K562 (cell line): ENCODE measurements at regions not wholly inside any gene's neighbourhood (a gene's known extent, or its start where the extent isn't known, plus 50 kb on each side); places are given as distances from the start of the nearest gene placed in this dataset.

Experiments
- ATAC-seq: fragments of 200-7000 bp; cut with Tn5 transposase; 3 replicates; pipeline ENCODE4 v1.9.1; 2020; ENCODE audit warnings: moderate library complexity
- BruUV-seq: library from RNA; stranded (reverse); fragments of 400-500 nt; replicated peaks from 2 replicates; lab custom pipeline; 2021; lab: Mats Ljungman, UMichigan
- CTCF ChIA-PET: fragments of 300-600 bp; formaldehyde crosslinking; extraction: SDS; loops from one replicate; lab custom pipeline; 2021; ENCODE audit warnings: low intra/inter-chr PET ratio; lab: Yijun Ruan, JAX
- POLR2A ChIA-PET: fragments of 300-600, 350-650 bp; sonication (Branson Sonifier 250); formaldehyde crosslinking; extraction: SDS; loops from one replicate; lab custom pipeline; 2021; ENCODE audit warnings: antibody characterized with exemption, inconsistent platforms; lab: Yijun Ruan, JAX
- DNase-seq, 4 experiments: peaks; one replicate each; pipeline versions ENCODE4 v3.0.0 to v3.0.0-alpha.2; 2011 to 2018; ENCODE audit warnings: low spot score in 3 of 4, mixed read lengths in 3 of 4; ENCODE audit errors: extremely low read depth in 1 of 4
- FAIRE-seq: peaks from 2 replicates; lab custom pipeline; 2011; peaks lifted over from hg19 to GRCh38; lab: Jason Lieb, UNC
- H2AFZ ChIP-seq: 2 replicates; pipeline ENCODE4 v1.6.0; 2011; ENCODE audit warnings: low read depth, low read length, control low read depth, inconsistent platforms
- H3K27ac ChIP-seq: fragments of 200-600 bp; 3 replicates; pipeline ENCODE4 v1.8.0; 2011; ENCODE audit warnings: low read depth, mild to moderate bottlenecking, control low read depth, inconsistent platforms, low read length, moderate library complexity, mixed read lengths; ENCODE audit errors: extremely low read depth
- H3K27me3 ChIP-seq, 2 experiments: fragments of 300-600 bp in 1 of 2; 2 replicates in 1 of 2; 3 replicates in 1 of 2; pipeline versions ENCODE4 v1.6.0 to v1.8.0; 2011; ENCODE audit warnings: inconsistent platforms in 2 of 2, low read length in 2 of 2, mild to moderate bottlenecking in 1 of 2, mixed read lengths in 1 of 2, moderate library complexity in 1 of 2; ENCODE audit not compliant: control insufficient read depth in 2 of 2, insufficient read depth in 2 of 2
- H3K36me3 ChIP-seq: fragments of 300-600 bp; 3 replicates; pipeline ENCODE4 v1.8.0; 2011; ENCODE audit warnings: mild to moderate bottlenecking, low read length, inconsistent platforms; ENCODE audit not compliant: control insufficient read depth, insufficient read depth
- H3K4me1 ChIP-seq, 2 experiments: fragments of 200-600 bp in 1 of 2; replicated peaks in 1 of 2; 2 replicates in 1 of 2; 3 replicates in 1 of 2; pipeline versions ENCODE4 v1.5.1 to v1.8.0; 2011; ENCODE audit warnings: inconsistent platforms in 2 of 2, low read length in 2 of 2, mild to moderate bottlenecking in 1 of 2, mixed read lengths in 1 of 2, moderate library complexity in 1 of 2; ENCODE audit not compliant: control insufficient read depth in 2 of 2, insufficient read depth in 2 of 2
- H3K4me2 ChIP-seq: 2 replicates; pipeline ENCODE4 v1.6.1; 2011; ENCODE audit warnings: low read length, control low read depth, inconsistent platforms, mixed read lengths; ENCODE audit not compliant: insufficient read depth
- H3K4me3 ChIP-seq: fragments of 200-600 bp; sonication (generic), shearing (Covaris generic); 2 replicates; pipeline ENCODE4 v1.5.1; 2016; ENCODE audit warnings: control low read depth, inconsistent platforms
- H3K79me2 ChIP-seq: fragments of 200-600 bp; 3 replicates; pipeline ENCODE4 v1.8.0; 2011; ENCODE audit warnings: low read length, inconsistent platforms; ENCODE audit not compliant: control insufficient read depth, insufficient read depth
- H3K9ac ChIP-seq, 2 experiments: 2 replicates each; pipeline versions ENCODE4 v1.6.0 to v1.6.1; 2011; ENCODE audit warnings: low read depth in 2 of 2, low read length in 2 of 2, control low read depth in 1 of 2, inconsistent platforms in 1 of 2, mild to moderate bottlenecking in 1 of 2, mixed read lengths in 1 of 2; ENCODE audit not compliant: insufficient read depth in 1 of 2
- H3K9me1 ChIP-seq: one replicate; pipeline ENCODE4 v1.6.0; 2011; ENCODE audit warnings: inconsistent platforms, mild to moderate bottlenecking, low read length, moderate library complexity; ENCODE audit not compliant: control insufficient read depth, insufficient read depth
- H3K9me3 ChIP-seq: replicated peaks from 2 replicates; pipeline ENCODE4 v1.5.1; 2011; ENCODE audit warnings: low read depth, low read length, inconsistent platforms; ENCODE audit not compliant: control insufficient read depth, insufficient read depth
- H4K20me1 ChIP-seq: replicated peaks from 2 replicates; pipeline ENCODE4 v1.6.1; 2011; ENCODE audit warnings: low read length, inconsistent platforms, mixed read lengths; ENCODE audit not compliant: control insufficient read depth, insufficient read depth
- CHD2 ChIP-seq: IDR thresholded peaks from 2 replicates; pipeline ENCODE4 v1.6.1; 2011; ENCODE audit warnings: low read depth, low read length
- COPS2 ChIP-seq: fragments of 450-650 bp; conservative IDR thresholded peaks from 2 replicates; pipeline ENCODE4 v1.6.1; 2016; ENCODE audit warnings: mild to moderate bottlenecking, moderate library complexity
- CTCFL ChIP-seq: IDR thresholded peaks from 2 replicates; pipeline ENCODE4 v1.6.1; 2011; ENCODE audit warnings: borderline replicate concordance, low read depth, mild to moderate bottlenecking, moderate library complexity, low read length; ENCODE audit not compliant: insufficient read depth, poor library complexity, severe bottlenecking
- DNMT1 ChIP-seq: fragments of 450-650 bp; IDR thresholded peaks from 2 replicates; pipeline ENCODE4 v1.6.1; 2016; ENCODE audit warnings: antibody characterized with exemption, mild to moderate bottlenecking
- EGR1 ChIP-seq: fragments of 450-650 bp; conservative IDR thresholded peaks from 2 replicates; pipeline ENCODE4 v1.6.1; 2017; ENCODE audit warnings: mild to moderate bottlenecking
- EZH2 ChIP-seq: IDR thresholded peaks from 2 replicates; pipeline ENCODE4 v1.6.1; 2012; ENCODE audit warnings: low read depth, mild to moderate bottlenecking, inconsistent platforms, low read length, borderline replicate concordance
- GATAD2A ChIP-seq: fragments of 450-650 bp; IDR thresholded peaks from 2 replicates; pipeline ENCODE4 v1.6.1; 2017
- HDAC2 ChIP-seq: fragments of 450-650 bp; IDR thresholded peaks from 2 replicates; pipeline ENCODE4 v1.6.1; 2016; ENCODE audit warnings: mild to moderate bottlenecking
- MAFG ChIP-seq: fragments of 450-650 bp; conservative IDR thresholded peaks from 2 replicates; pipeline ENCODE4 v1.6.1; 2016; ENCODE audit warnings: missing genetic modification characterization, missing compliant biosample characterization
- NKRF ChIP-seq: fragments of 450-650 bp; IDR thresholded peaks from 2 replicates; pipeline ENCODE4 v1.6.1; 2016; ENCODE audit warnings: borderline replicate concordance
- POLR2AphosphoS5 ChIP-seq: IDR thresholded peaks from 2 replicates; pipeline ENCODE4 v1.6.1; 2011; ENCODE audit warnings: mild to moderate bottlenecking, low read depth, low read length, moderate library complexity; ENCODE audit not compliant: control insufficient read depth, insufficient read depth
- TARDBP ChIP-seq: fragments of 450-650 bp; IDR thresholded peaks from 2 replicates; pipeline ENCODE4 v1.6.1; 2016
- VEZF1 ChIP-seq: fragments of 200-800 bp; sonication (Bioruptor generic); IDR thresholded peaks from 2 replicates; pipeline ENCODE4 v1.6.1; 2017; ENCODE audit warnings: missing genetic modification characterization, missing compliant biosample characterization
- ZBTB9 ChIP-seq: fragments of 450-650 bp; formaldehyde crosslinking; IDR thresholded peaks from 2 replicates; pipeline ENCODE4 v1.4.0; 2020; ENCODE audit warnings: mild to moderate bottlenecking, moderate library complexity
- ZNF3 ChIP-seq: fragments of 250-450 bp; sonication (Bioruptor Pico); IDR thresholded peaks from 2 replicates; pipeline ENCODE4 v1.5.0; 2021; ENCODE audit warnings: mild to moderate bottlenecking, moderate library complexity
- ZNF395 ChIP-seq: fragments of 200-800 bp; sonication (Bioruptor generic); IDR thresholded peaks from 2 replicates; pipeline ENCODE4 v1.6.1; 2017; ENCODE audit warnings: missing genetic modification characterization, missing compliant biosample characterization
- ZNF431 ChIP-seq: sonication (generic); formaldehyde crosslinking; IDR thresholded peaks from 2 replicates; pipeline ENCODE4 v1.8.0; 2022; ENCODE audit warnings: mild to moderate bottlenecking, missing genetic modification reagents
- WGBS: fragments of 100-300 bp; shearing (Covaris generic); methylation state at CpG from one replicate; pipeline ENCODE4 v1.1.6; 2016; ENCODE audit warnings: low coverage, mixed read lengths; ENCODE audit not compliant: insufficient coverage; ENCODE audit errors: missing lambda C conversion rate; 5-methylcytosine and 5-hydroxymethylcytosine counted together
- in situ Hi-C: fragments of 300-500 bp; cut with MboI; formaldehyde crosslinking; loops from 4 replicates; pipeline ENCODE4 v1.15.0; 2018; ENCODE audit warnings: inconsistent platforms, mixed read lengths
- intact Hi-C: fragments of 100-400 bp; cut with micrococcal nuclease; formaldehyde crosslinking; loops from 2 replicates; pipeline ENCODE4 v1.14.2; 2022

GRCh38 chr14:80427101-80427500 lies 215.8 kb upstream of the DIO2 start:
- Histone ChIP-seq H3K9me3 (no peaks in the 10 kb centered on the region), H3K9ac (no peak overlapping the region), H3K4me1 (no peaks in the 10 kb centered on the region), H3K79me2 (no peaks in the 10 kb centered on the region), H3K9me1 (no peaks in the 10 kb centered on the region), H2AFZ (no peak overlapping the region), H3K36me3 (no peaks in the 10 kb centered on the region), H3K4me3 (no peak overlapping the region), H3K4me2 (no peak overlapping the region), H3K27ac (no peak overlapping the region), H3K27me3 (no peaks in the 10 kb centered on the region), H4K20me1 (no peaks in the 10 kb centered on the region)
- ATAC-seq: no peak
- 0% methylated on average over 3 of the region's 3 CpGs for WGBS
- BruUV-seq: no TSS peak
- no peak for FAIRE-seq
- ChIA-PET CTCF (no interaction called here), POLR2A (no interaction called here)
- no peak for DNase-seq
- intact Hi-C loops: no loop called here
- in situ Hi-C loops: no loop called here
- TF ChIP-seq HDAC2 (no peak), TARDBP (no peak), EZH2 (no peak), CHD2 (no peak), VEZF1 (CRISPR knock-in tag) (no peak), GATAD2A (no peak), ZNF395 (CRISPR knock-in tag) (no peak), ZNF431 (no peak), EGR1 (no peak), COPS2 (no peak), MAFG (tag) (no peak), ZBTB9 (CRISPR knock-in tag) (no peak), NKRF (no peak), DNMT1 (no peak), CTCFL (no peak), ZNF3 (CRISPR knock-in tag) (no peak), POLR2AphosphoS5 (no peak)
